Osteocyte (in vitro differentiated cells): ENCODE measurements at regions not wholly inside any gene's neighbourhood (a gene's known extent, or its start where the extent isn't known, plus 50 kb on each side); places are given as distances from the start of the nearest gene placed in this dataset.

Experiments
- DNase-seq: peaks from one replicate; pipeline ENCODE4 v3.0.0; 2021; ENCODE audit warnings: mixed read lengths; ENCODE audit not compliant: unreplicated experiment; ENCODE audit errors: extremely low spot score
- H3K27ac Mint-ChIP-seq: one replicate; pipeline ENCODE4 v1.8.0; 2021; ENCODE audit warnings: mild to moderate bottlenecking, mixed read lengths; ENCODE audit not compliant: unreplicated experiment
- H3K27me3 Mint-ChIP-seq: one replicate; pipeline ENCODE4 v1.8.0; 2021; ENCODE audit warnings: mixed read lengths; ENCODE audit not compliant: unreplicated experiment
- H3K36me3 Mint-ChIP-seq: one replicate; pipeline ENCODE4 v1.8.0; 2021; ENCODE audit warnings: mixed read lengths; ENCODE audit not compliant: unreplicated experiment
- H3K4me1 Mint-ChIP-seq: one replicate; pipeline ENCODE4 v1.8.0; 2021; ENCODE audit warnings: mixed read lengths; ENCODE audit not compliant: unreplicated experiment
- H3K4me3 Mint-ChIP-seq: one replicate; pipeline ENCODE4 v1.8.0; 2021; ENCODE audit warnings: mild to moderate bottlenecking, moderate library complexity, mixed read lengths; ENCODE audit not compliant: unreplicated experiment
- H3K9me3 Mint-ChIP-seq: one replicate; pipeline ENCODE4 v1.8.0; 2021; ENCODE audit warnings: mixed read lengths; ENCODE audit not compliant: unreplicated experiment
- TF ChIP-seq, protein P1 (sequence below): fragments of 200-600 bp; sonication (generic); IDR thresholded peaks from 2 replicates; pipeline ENCODE4 v1.5.0; 2021; ENCODE audit warnings: antibody characterized with exemption, mild to moderate bottlenecking, moderate library complexity

DNA sequence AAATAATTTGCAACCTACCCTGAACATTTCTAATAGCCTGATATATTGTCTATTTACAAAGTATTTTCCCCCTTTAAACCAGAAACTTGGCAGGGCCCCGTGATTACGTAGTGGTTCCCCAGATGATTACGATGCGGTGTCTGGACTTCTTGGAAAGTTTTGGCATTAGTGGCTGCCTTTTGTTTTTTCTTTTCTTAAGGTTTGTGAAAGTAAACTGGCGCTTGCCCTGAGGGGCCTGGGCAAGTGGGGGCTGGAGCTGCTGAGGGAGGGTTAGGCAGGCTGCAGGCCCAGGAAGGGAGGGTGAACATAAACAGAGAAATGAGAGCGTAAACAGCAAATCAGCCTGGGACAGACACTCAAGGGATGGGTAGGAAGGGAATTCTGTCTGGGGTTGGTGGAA is 123.6 kb upstream of the MSX1 start:
- Mint-ChIP-seq H3K27ac (no peak overlapping the region), H3K9me3 (no peaks in the 10 kb centered on the region), H3K4me3 (no peak overlapping the region), H3K36me3 (no peaks in the 10 kb centered on the region), H3K4me1 (peaks cover 4% of the 10 kb centered on the region), H3K27me3 (peaks cover 52% of the 10 kb centered on the region)
- TF ChIP-seq, protein P1, sequence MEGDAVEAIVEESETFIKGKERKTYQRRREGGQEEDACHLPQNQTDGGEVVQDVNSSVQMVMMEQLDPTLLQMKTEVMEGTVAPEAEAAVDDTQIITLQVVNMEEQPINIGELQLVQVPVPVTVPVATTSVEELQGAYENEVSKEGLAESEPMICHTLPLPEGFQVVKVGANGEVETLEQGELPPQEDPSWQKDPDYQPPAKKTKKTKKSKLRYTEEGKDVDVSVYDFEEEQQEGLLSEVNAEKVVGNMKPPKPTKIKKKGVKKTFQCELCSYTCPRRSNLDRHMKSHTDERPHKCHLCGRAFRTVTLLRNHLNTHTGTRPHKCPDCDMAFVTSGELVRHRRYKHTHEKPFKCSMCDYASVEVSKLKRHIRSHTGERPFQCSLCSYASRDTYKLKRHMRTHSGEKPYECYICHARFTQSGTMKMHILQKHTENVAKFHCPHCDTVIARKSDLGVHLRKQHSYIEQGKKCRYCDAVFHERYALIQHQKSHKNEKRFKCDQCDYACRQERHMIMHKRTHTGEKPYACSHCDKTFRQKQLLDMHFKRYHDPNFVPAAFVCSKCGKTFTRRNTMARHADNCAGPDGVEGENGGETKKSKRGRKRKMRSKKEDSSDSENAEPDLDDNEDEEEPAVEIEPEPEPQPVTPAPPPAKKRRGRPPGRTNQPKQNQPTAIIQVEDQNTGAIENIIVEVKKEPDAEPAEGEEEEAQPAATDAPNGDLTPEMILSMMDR, result no peak
- no peak for DNase-seq

DNA sequence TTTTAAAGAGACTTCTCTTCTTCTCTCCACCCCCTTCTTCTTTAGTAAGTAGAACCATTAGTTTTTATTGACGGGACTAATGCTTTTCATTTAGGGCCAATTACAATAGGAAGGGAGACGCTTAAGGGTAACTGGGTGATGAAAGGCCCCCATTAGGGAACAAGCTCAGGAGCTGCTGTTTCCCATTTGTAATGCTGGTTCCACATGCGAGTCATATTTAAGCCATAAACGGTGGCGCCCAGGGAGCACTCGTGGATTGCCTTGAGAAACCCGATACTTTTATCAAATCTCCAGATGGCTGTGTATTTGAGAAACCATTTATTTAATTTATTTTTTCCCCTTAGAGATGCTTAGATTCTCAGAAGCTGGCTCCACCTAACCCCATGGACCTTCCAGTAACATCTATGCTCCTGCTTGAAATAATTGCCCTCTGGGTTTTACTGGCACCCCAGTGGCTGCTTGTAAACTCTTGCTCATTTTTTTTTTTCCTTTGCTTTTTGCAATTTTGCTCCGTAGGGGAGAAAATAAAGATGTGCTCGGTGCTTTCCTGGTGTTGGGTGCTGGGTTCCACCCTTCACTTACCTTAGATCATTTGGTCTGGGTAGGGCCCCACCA is 124.2 kb upstream of the MSX1 start:
- H3K27ac Mint-ChIP-seq, result no peak overlapping the region
- peaks cover 50% of the 10 kb centered on the region for H3K27me3 Mint-ChIP-seq
- H3K9me3 Mint-ChIP-seq, result no peaks in the 10 kb centered on the region

DNA sequence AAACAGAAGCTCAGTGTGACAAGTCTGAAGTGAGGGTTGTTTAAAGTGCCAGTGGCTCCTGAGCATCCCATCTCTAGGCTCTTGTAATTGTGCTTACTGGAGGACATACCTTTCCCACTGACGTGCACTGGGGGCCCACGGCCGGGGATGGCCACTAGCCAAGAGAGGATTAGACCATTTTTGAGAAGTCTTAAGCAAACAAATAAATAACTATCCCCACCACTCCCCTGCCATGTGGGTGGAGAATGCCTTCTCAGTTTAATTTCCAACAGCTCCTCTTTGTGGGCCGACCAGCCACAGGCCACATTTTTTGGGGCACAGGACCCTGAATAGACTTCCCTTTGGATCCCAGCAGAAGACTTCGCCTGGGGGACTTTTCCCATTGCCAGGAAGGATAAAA is 125.0 kb upstream of the MSX1 start:
- peaks cover 50% of the 10 kb centered on the region for H3K27me3 Mint-ChIP-seq
- no peaks in the 10 kb centered on the region for H3K9me3 Mint-ChIP-seq
- no peak overlapping the region for H3K4me3 Mint-ChIP-seq
- DNase-seq, result no peak
- no peaks in the 10 kb centered on the region for H3K36me3 Mint-ChIP-seq
- H3K27ac Mint-ChIP-seq, result no peak overlapping the region
- TF ChIP-seq, protein P1, result no peak
- peaks cover 4% of the 10 kb centered on the region for H3K4me1 Mint-ChIP-seq

More for the DNA sequence above, 124.2 kb upstream of the MSX1 start:
- Mint-ChIP-seq H3K36me3 (no peaks in the 10 kb centered on the region), H3K4me3 (no peak overlapping the region), H3K4me1 (peaks cover 4% of the 10 kb centered on the region)
- TF ChIP-seq, protein P1, result no peak
- DNase-seq, result no peak

DNA sequence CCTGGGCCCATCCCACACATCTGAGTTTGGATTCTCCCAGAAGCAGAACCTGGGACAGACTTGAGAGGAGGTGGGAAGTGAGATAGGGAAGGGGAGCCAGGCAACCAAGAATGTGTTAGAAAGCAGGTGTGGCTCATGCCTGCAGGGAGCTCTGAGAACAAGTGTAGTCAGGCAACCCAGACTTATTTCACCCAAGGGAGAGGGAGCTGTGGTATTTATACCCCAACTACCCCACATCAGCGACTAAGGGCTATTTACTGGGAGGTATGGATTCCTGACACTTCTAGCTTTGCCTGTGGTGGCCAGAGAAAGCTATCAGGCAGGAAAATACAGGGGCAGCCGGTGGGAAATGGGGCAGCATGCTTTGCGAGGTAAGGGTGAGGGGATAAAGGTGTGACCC is 125.8 kb upstream of the MSX1 start:
- no peaks in the 10 kb centered on the region for H3K36me3 Mint-ChIP-seq
- peaks cover 45% of the 10 kb centered on the region for H3K27me3 Mint-ChIP-seq
- TF ChIP-seq, protein P1, result no peak
- no peak for DNase-seq
- peaks cover 4% of the 10 kb centered on the region for H3K4me1 Mint-ChIP-seq
- no peaks in the 10 kb centered on the region for H3K9me3 Mint-ChIP-seq
- H3K27ac Mint-ChIP-seq, result no peak overlapping the region
- H3K4me3 Mint-ChIP-seq, result no peak overlapping the region

DNA sequence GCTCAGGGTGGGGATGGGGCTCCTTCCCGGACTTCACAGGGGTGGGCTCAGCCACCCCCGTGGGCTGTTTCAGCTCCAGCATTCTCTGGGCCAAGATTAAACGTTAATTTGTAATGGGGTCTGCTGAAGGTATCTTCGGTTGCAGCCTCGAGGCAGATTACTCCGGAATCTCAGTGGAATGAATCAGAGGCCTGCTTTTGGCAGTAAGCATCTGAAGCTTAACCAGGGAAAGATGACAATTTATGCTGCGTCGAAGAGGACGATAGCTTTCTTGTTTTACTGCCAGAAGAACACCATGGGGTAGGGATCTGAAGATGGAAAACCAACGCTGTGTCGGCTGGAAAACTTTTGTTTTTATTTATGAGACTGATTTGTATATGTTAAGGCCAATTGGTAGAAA is 129.2 kb upstream of the MSX1 start:
- TF ChIP-seq, protein P1, result no peak
- Mint-ChIP-seq H3K36me3 (no peaks in the 10 kb centered on the region), H3K9me3 (peaks cover 11% of the 10 kb centered on the region), H3K27me3 (peaks cover 30% of the 10 kb centered on the region), H3K4me3 (no peak overlapping the region), H3K4me1 (no peaks in the 10 kb centered on the region), H3K27ac (no peak overlapping the region)
- no peak for DNase-seq
